Suprapubic skin (tissue), 3 donors: ENCODE measurements at regions not wholly inside any gene's neighbourhood (a gene's known extent, or its start where the extent isn't known, plus 50 kb on each side); places are given as distances from the start of the nearest gene placed in this dataset.

Experiments
- EP300 ChIP-seq: sonication (generic); formaldehyde crosslinking; IDR thresholded peaks from one replicate; pipeline ENCODE4 v1.6.1; 2017; ENCODE audit warnings: antibody characterized with exemption
- POLR2A ChIP-seq, 2 donors: fragments of 450-650 bp; IDR thresholded peaks; one replicate each; pipeline ENCODE4 v1.6.1; 2017; ENCODE audit warnings: antibody characterized with exemption in 2 of 2, mild to moderate bottlenecking in 2 of 2, moderate library complexity in 2 of 2
- TF ChIP-seq, protein P1 (sequence below), 2 donors: fragments of 200-600 bp in 1 of 2; fragments of 450-650 bp in 1 of 2; sonication (generic) in 1 of 2; IDR thresholded peaks; one replicate each; pipeline ENCODE4 v1.5.1; 2016 to 2019; ENCODE audit warnings: antibody characterized with exemption in 2 of 2, mild to moderate bottlenecking in 1 of 2, moderate library complexity in 1 of 2

DNA sequence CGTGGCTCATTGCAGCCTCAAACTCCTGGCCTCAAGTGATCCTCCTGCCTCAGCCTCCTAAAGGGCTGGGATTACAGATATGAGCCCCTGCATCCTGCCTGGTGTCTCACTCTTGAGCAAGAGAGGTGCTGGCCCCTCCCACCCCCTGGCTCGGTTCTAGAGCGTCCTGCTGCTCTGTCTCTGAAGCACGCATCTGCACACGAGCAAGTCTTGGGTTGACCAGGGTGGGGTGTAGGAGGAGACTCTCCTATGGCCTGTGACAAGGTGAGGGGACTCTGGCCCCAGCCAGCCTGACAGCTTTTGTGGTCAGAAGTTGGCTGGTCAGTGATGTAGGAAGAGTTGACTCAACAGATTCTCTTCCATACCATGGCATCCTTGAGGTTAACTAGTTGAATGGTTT lies 110.7 kb upstream of the CARD11 start:
- TF ChIP-seq POLR2A (IDR thresholded peaks at IDR 0.05) = no peak
- TF ChIP-seq, protein P1, sequence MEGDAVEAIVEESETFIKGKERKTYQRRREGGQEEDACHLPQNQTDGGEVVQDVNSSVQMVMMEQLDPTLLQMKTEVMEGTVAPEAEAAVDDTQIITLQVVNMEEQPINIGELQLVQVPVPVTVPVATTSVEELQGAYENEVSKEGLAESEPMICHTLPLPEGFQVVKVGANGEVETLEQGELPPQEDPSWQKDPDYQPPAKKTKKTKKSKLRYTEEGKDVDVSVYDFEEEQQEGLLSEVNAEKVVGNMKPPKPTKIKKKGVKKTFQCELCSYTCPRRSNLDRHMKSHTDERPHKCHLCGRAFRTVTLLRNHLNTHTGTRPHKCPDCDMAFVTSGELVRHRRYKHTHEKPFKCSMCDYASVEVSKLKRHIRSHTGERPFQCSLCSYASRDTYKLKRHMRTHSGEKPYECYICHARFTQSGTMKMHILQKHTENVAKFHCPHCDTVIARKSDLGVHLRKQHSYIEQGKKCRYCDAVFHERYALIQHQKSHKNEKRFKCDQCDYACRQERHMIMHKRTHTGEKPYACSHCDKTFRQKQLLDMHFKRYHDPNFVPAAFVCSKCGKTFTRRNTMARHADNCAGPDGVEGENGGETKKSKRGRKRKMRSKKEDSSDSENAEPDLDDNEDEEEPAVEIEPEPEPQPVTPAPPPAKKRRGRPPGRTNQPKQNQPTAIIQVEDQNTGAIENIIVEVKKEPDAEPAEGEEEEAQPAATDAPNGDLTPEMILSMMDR (IDR thresholded peaks at IDR 0.05) = no peak
- no peak for TF ChIP-seq EP300
